PC-3 (cell line): ENCODE measurements at regions not wholly inside any gene's neighbourhood (a gene's known extent, or its start where the extent isn't known, plus 50 kb on each side); places are given as distances from the start of the nearest gene placed in this dataset.

ENCODE experiments used
- ATAC-seq: fragments of 200-7000 bp; cut with Tn5 transposase; 2 replicates; pipeline ENCODE4 v1.9.1; 2020; ENCODE audit warnings: mild to moderate bottlenecking, moderate library complexity
- BruUV-seq: library from RNA; stranded (reverse); fragments of 400-500 nt; replicated peaks from 2 replicates; lab custom pipeline; 2021; lab: Mats Ljungman, UMichigan
- CTCF ChIA-PET: fragments of 300-600 bp; sonication (Branson Sonifier 250); formaldehyde crosslinking; loops from one replicate; lab custom pipeline; 2022; ENCODE audit warnings: antibody characterized with exemption; lab: Charles Lee
- POLR2A ChIA-PET: fragments of 300-600 bp; sonication (Branson Sonifier 250); formaldehyde crosslinking; loops from one replicate; lab custom pipeline; 2022; ENCODE audit warnings: antibody characterized with exemption; ENCODE audit not compliant: unreplicated experiment; lab: Charles Lee
- DNase-seq: peaks from one replicate; pipeline ENCODE4 v3.0.0-alpha.2; 2015
- H2AFZ ChIP-seq: fragments of 300-600 bp; sonication (generic); 2 replicates; pipeline ENCODE4 v1.6.0; 2016; ENCODE audit warnings: antibody characterized with exemption, low read length
- H3F3A ChIP-seq: fragments of 300-600 bp; sonication (generic); one replicate; pipeline ENCODE4 v1.6.0; 2017; ENCODE audit warnings: antibody characterized with exemption, low read length, control low read depth, mild to moderate bottlenecking; ENCODE audit not compliant: unreplicated experiment
- H3K27ac ChIP-seq: fragments of 300-600 bp; sonication (generic); 2 replicates; pipeline ENCODE4 v1.5.1; 2016; ENCODE audit warnings: mild to moderate bottlenecking, low read length
- H3K27me3 ChIP-seq: fragments of 300-600 bp; sonication (generic); 2 replicates; pipeline ENCODE4 v1.6.1; 2016; ENCODE audit warnings: low read length, mixed read lengths
- H3K36me3 ChIP-seq: fragments of 300-600 bp; sonication (generic); 2 replicates; pipeline ENCODE4 v1.6.1; 2016; ENCODE audit warnings: low read depth, mixed run types, low read length, mixed read lengths
- H3K4me1 ChIP-seq: fragments of 300-600 bp; sonication (generic); 2 replicates; pipeline ENCODE4 v1.5.1; 2016; ENCODE audit warnings: low read length; ENCODE audit not compliant: insufficient read depth
- H3K4me2 ChIP-seq: fragments of 300-600 bp; sonication (generic); 2 replicates; pipeline ENCODE4 v1.6.0; 2016; ENCODE audit warnings: low read length
- H3K4me3 ChIP-seq: fragments of 300-600 bp; sonication (generic); 2 replicates; pipeline ENCODE4 v1.5.1; 2016; ENCODE audit warnings: mild to moderate bottlenecking, low read length, mixed read lengths
- H3K79me2 ChIP-seq: fragments of 300-600 bp; sonication (generic); 2 replicates; pipeline ENCODE4 v1.6.1; 2017; ENCODE audit warnings: low read length, mixed read lengths
- H3K9ac ChIP-seq: fragments of 300-600 bp; sonication (generic); 2 replicates; pipeline ENCODE4 v1.6.0; 2016; ENCODE audit warnings: mild to moderate bottlenecking, low read length
- H3K9me2 ChIP-seq: fragments of 300-600 bp; sonication (generic); replicated peaks from 2 replicates; pipeline ENCODE4 v1.6.1; 2016; ENCODE audit warnings: mixed run types, low read length, mixed read lengths
- H3K9me3 ChIP-seq: fragments of 300-600 bp; sonication (generic); 2 replicates; pipeline ENCODE4 v1.6.1; 2016; ENCODE audit warnings: low read length, mixed read lengths
- H4K20me1 ChIP-seq: fragments of 300-600 bp; sonication (generic); 2 replicates; pipeline ENCODE4 v1.6.1; 2016; ENCODE audit warnings: low read length, mixed read lengths
- CTCF ChIP-seq: fragments of 300-600 bp; sonication (generic); conservative IDR thresholded peaks from 2 replicates; pipeline ENCODE4 v1.5.1; 2017; ENCODE audit warnings: antibody characterized with exemption, low read depth, mild to moderate bottlenecking, low read length
- EZH2 ChIP-seq: fragments of 300-600 bp; sonication (generic); IDR thresholded peaks from one replicate; pipeline ENCODE4 v1.6.1; 2017; ENCODE audit warnings: antibody characterized with exemption, mild to moderate bottlenecking, low read length; ENCODE audit not compliant: unreplicated experiment
- EZH2phosphoT487 ChIP-seq: fragments of 300-600 bp; sonication (generic); IDR thresholded peaks from 2 replicates; pipeline ENCODE4 v1.6.1; 2018; ENCODE audit warnings: mild to moderate bottlenecking, antibody characterized with exemption, low read length, borderline replicate concordance
- intact Hi-C: fragments of 100-400 bp; cut with micrococcal nuclease; formaldehyde crosslinking; loops from 2 replicates; pipeline ENCODE4 v1.9.0; 2023

- Histone ChIP-seq H4K20me1 (no peaks in the 10 kb centered on the region), H3K9me3 (no peaks in the 10 kb centered on the region), H3K9ac (no peak overlapping the region), H3K79me2 (no peaks in the 10 kb centered on the region), H3F3A (no peaks in the 10 kb centered on the region), H3K27me3 (no peaks in the 10 kb centered on the region), H2AFZ (no peak overlapping the region), H3K4me1 (peaks cover 18% of the 10 kb centered on the region), H3K27ac (no peak overlapping the region), H3K9me2 (no peaks in the 10 kb centered on the region), H3K4me2 (no peak overlapping the region), H3K4me3 (no peak overlapping the region), H3K36me3 (no peaks in the 10 kb centered on the region)
- TF ChIP-seq EZH2 = no peak
- TF ChIP-seq EZH2phosphoT487 = no peak
- no peak for TF ChIP-seq CTCF
- ChIA-PET POLR2A (no interaction called here), CTCF (no interaction called here)
- DNase-seq (no peak), ATAC-seq (no peak)
- BruUV-seq = no TSS peak
- intact Hi-C loops = loop anchor here (5.0 kb wide), 1 partner anchor 258 kb away; no protein-coding TSS in a partner anchor
Observed at GRCh38 chr3:98990657-98991056, 89.2 kb upstream of the DCBLD2 start.

- no peaks in the 10 kb centered on the region for H3K36me3 ChIP-seq
- no peak overlapping the region for H2AFZ ChIP-seq
- H3K9ac ChIP-seq = peak overlapping the region; percentile 69; the same call in 1 of the 2 replicates
- H3K9me3 ChIP-seq = no peaks in the 10 kb centered on the region
- peaks cover 43% of the 10 kb centered on the region for H3K79me2 ChIP-seq
- H3F3A ChIP-seq = no peaks in the 10 kb centered on the region
- ATAC-seq (no peak), DNase-seq (peak; percentile 53)
- BruUV-seq = no TSS peak
- H3K9me2 ChIP-seq = no peaks in the 10 kb centered on the region
- H3K4me1 ChIP-seq = peaks cover 52% of the 10 kb centered on the region
- intact Hi-C loops = no loop called here
- H4K20me1 ChIP-seq = no peaks in the 10 kb centered on the region
- TF ChIP-seq EZH2 = no peak
- TF ChIP-seq EZH2phosphoT487 = no peak
- TF ChIP-seq CTCF = no peak
- H3K4me2 ChIP-seq = peak overlapping the region; percentile 76
- ChIA-PET CTCF (interaction anchor here (0.8 to 1.1 kb wide), 2 partner anchors 8 to 93 kb away, joined by 3 to 4 read pairs; no protein-coding TSS in a partner anchor), POLR2A (interaction anchor here (1.8 kb wide), 1 partner anchor 84 kb away, joined by 10 read pairs; the partner anchor contains the start of gene DCBLD2)
- no peaks in the 10 kb centered on the region for H3K27me3 ChIP-seq
- peak overlapping the region; percentile 65 for H3K27ac ChIP-seq
- no peak overlapping the region for H3K4me3 ChIP-seq
Observed at GRCh38 chr3:98986073-98986472, 84.6 kb upstream of the DCBLD2 start.

GRCh38 chr3:98985431-98985830, 83.9 kb upstream of the DCBLD2 start:
- no TSS peak for BruUV-seq
- Histone ChIP-seq H3K9ac (peak overlapping the region; percentile 69), H3K79me2 (peaks cover 49% of the 10 kb centered on the region), H3F3A (no peaks in the 10 kb centered on the region), H3K4me1 (peaks cover 57% of the 10 kb centered on the region), H3K27me3 (no peaks in the 10 kb centered on the region), H4K20me1 (no peaks in the 10 kb centered on the region), H3K27ac (peak overlapping the region; percentile 65), H3K9me2 (no peaks in the 10 kb centered on the region), H3K4me2 (peak overlapping the region; percentile 76), H3K4me3 (peak overlapping the region; percentile 3; the same call in 1 of the 2 replicates), H3K36me3 (no peaks in the 10 kb centered on the region), H2AFZ (no peak overlapping the region), H3K9me3 (no peaks in the 10 kb centered on the region)
- peak; percentile 60 for ATAC-seq
- intact Hi-C loops = loop anchor here (1.0 to 2.0 kb wide), 4 partner anchors 31 to 383 kb away; partner anchors contain the start of gene DCBLD2
- peak; percentile 56 for DNase-seq
- ChIA-PET POLR2A (interaction anchor here (0.6 to 1.8 kb wide), 2 partner anchors 84 to 159 kb away, joined by 5 to 10 read pairs; partner anchors contain the start of gene DCBLD2), CTCF (interaction anchor here (0.5 to 1.1 kb wide), 6 partner anchors 9 to 328 kb away, joined by 3 to 6 read pairs (median 4); partner anchors contain the start of gene DCBLD2)
- TF ChIP-seq CTCF = peak; percentile 69
- no peak for TF ChIP-seq EZH2phosphoT487
